ENCODE measurements at regions not wholly inside any gene's neighbourhood (a gene's known extent, or its start where the extent isn't known, plus 50 kb on each side); places are given as distances from the start of the nearest gene placed in this dataset.

DNA sequence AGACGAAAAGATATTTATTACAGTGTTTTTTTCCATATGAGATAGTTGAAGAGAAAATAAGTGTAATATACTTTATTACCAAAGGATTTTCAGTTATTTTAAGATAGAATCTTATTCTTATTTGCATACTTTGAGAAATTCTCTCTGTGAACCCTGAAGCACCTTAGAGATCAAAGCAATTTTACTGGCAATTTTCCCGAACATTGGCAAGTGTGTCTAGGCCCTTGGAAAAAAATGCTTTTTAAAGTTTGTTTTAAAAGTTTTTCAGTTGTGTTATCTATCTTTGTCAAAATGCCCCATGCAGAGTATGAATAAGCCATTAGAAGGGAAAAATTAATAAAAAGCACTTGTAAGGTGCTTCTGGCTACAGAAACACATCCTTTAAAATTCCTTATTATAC lies 276.8 kb upstream of the HSF2 start (continued):
- TF ChIP-seq, protein P1, sequence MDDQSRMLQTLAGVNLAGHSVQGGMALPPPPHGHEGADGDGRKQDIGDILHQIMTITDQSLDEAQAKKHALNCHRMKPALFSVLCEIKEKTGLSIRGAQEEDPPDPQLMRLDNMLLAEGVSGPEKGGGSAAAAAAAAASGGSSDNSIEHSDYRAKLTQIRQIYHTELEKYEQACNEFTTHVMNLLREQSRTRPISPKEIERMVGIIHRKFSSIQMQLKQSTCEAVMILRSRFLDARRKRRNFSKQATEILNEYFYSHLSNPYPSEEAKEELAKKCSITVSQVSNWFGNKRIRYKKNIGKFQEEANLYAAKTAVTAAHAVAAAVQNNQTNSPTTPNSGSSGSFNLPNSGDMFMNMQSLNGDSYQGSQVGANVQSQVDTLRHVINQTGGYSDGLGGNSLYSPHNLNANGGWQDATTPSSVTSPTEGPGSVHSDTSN (CRISPR knock-in tag; IDR thresholded peaks at IDR 0.05), result no peak
- TF ChIP-seq, protein P2, sequence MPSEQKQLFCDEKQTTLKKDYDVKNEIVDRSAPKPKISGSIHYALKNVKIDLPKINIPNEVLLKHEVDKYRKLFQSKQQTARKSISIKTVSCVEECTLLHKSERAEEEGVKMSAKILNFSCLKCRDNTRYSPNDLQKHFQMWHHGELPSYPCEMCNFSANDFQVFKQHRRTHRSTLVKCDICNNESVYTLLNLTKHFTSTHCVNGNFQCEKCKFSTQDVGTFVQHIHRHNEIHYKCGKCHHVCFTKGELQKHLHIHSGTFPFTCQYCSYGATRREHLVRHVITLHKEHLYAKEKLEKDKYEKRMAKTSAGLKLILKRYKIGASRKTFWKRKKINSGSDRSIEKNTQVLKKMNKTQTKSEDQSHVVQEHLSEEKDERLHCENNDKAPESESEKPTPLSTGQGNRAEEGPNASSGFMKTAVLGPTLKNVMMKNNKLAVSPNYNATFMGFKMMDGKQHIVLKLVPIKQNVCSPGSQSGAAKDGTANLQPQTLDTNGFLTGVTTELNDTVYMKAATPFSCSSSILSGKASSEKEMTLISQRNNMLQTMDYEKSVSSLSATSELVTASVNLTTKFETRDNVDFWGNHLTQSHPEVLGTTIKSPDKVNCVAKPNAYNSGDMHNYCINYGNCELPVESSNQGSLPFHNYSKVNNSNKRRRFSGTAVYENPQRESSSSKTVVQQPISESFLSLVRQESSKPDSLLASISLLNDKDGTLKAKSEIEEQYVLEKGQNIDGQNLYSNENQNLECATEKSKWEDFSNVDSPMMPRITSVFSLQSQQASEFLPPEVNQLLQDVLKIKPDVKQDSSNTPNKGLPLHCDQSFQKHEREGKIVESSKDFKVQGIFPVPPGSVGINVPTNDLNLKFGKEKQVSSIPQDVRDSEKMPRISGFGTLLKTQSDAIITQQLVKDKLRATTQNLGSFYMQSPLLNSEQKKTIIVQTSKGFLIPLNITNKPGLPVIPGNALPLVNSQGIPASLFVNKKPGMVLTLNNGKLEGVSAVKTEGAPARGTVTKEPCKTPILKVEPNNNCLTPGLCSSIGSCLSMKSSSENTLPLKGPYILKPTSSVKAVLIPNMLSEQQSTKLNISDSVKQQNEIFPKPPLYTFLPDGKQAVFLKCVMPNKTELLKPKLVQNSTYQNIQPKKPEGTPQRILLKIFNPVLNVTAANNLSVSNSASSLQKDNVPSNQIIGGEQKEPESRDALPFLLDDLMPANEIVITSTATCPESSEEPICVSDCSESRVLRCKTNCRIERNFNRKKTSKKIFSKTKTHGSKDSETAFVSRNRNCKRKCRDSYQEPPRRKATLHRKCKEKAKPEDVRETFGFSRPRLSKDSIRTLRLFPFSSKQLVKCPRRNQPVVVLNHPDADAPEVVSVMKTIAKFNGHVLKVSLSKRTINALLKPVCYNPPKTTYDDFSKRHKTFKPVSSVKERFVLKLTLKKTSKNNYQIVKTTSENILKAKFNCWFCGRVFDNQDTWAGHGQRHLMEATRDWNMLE (tag by site-specific recombination; conservative IDR thresholded peaks at IDR 0.05; ENCODE audit: low read depth), result no peak
- TF ChIP-seq ZNF121 (tag by site-specific recombination; IDR thresholded peaks at IDR 0.05), result no peak

DNA sequence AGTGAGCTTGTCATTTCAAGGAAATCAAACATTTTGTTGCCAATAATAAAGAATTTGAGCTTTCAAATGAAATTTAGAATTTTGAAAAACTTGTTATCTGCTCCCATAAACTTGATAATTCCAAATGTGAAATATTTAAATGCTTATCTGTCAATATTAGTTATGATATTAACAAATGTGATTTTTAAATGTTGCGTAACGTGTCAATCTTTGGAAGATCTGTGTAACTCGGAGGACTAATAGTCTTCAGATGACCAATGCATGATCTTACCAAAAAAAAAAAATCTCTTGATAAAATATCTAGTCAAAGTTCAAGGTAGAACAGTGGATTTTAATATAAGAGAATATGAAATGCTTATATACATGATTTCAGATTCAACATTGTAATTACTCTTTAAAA lies 274.5 kb upstream of the HSF2 start:
- ChIA-PET CTCF (interaction anchor here (0.6 kb wide), 1 partner anchor 60 kb away, joined by 3 read pairs; no protein-coding TSS in a partner anchor), POLR2A (no interaction called here)
- Histone ChIP-seq H3K36me3 (ENCODE audit: control insufficient read depth in 2 of 2, insufficient read depth in 1 of 2, low read length in 2 of 2) (no peaks in the 10 kb centered on the region), H3K4me3 (ENCODE audit: low read depth, low read length) (no peak overlapping the region), H3K9me3 (ENCODE audit: control insufficient read depth, insufficient read depth, low read depth, low read length) (no peaks in the 10 kb centered on the region), H3K4me1 (ENCODE audit: control insufficient read depth, insufficient read depth, low read length) (no peaks in the 10 kb centered on the region), H3K27ac (ENCODE audit: extremely low read depth, low read depth, low read length) (no peak overlapping the region)
- TF ChIP-seq ZNF416 (tag by site-specific recombination; IDR thresholded peaks at IDR 0.05), result no peak
- TF ChIP-seq, protein P3, sequence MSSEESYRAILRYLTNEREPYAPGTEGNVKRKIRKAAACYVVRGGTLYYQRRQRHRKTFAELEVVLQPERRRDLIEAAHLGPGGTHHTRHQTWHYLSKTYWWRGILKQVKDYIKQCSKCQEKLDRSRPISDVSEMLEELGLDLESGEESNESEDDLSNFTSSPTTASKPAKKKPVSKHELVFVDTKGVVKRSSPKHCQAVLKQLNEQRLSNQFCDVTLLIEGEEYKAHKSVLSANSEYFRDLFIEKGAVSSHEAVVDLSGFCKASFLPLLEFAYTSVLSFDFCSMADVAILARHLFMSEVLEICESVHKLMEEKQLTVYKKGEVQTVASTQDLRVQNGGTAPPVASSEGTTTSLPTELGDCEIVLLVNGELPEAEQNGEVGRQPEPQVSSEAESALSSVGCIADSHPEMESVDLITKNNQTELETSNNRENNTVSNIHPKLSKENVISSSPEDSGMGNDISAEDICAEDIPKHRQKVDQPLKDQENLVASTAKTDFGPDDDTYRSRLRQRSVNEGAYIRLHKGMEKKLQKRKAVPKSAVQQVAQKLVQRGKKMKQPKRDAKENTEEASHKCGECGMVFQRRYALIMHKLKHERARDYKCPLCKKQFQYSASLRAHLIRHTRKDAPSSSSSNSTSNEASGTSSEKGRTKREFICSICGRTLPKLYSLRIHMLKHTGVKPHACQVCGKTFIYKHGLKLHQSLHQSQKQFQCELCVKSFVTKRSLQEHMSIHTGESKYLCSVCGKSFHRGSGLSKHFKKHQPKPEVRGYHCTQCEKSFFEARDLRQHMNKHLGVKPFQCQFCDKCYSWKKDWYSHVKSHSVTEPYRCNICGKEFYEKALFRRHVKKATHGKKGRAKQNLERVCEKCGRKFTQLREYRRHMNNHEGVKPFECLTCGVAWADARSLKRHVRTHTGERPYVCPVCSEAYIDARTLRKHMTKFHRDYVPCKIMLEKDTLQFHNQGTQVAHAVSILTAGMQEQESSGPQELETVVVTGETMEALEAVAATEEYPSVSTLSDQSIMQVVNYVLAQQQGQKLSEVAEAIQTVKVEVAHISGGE (tag by site-specific recombination; conservative IDR thresholded peaks at IDR 0.05; ENCODE audit: low read depth), result no peak
- TF ChIP-seq ZNF2 (tag by site-specific recombination; IDR thresholded peaks at IDR 0.05), result no peak
- TF ChIP-seq, protein P4, sequence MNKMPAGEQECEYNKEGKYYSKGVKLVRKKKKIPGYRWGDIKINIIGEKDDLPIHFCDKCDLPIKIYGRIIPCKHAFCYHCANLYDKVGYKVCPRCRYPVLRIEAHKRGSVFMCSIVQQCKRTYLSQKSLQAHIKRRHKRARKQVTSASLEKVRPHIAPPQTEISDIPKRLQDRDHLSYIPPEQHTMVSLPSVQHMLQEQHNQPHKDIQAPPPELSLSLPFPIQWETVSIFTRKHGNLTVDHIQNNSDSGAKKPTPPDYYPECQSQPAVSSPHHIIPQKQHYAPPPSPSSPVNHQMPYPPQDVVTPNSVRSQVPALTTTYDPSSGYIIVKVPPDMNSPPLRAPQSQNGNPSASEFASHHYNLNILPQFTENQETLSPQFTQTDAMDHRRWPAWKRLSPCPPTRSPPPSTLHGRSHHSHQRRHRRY (tag by site-specific recombination; IDR thresholded peaks at IDR 0.05), result no peak
- TF ChIP-seq, protein P5, sequence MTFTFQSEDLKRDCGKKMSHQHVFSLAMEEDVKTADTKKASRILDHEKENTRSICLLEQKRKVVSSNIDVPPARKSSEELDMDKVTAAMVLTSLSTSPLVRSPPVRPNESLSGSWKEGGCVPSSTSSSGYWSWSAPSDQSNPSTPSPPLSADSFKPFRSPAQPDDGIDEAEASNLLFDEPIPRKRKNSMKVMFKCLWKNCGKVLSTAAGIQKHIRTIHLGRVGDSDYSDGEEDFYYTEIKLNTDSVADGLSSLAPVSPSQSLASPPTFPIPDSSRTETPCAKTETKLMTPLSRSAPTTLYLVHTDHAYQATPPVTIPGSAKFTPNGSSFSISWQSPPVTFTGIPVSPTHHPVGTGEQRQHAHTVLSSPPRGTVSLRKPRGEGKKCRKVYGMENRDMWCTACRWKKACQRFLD (tag by site-specific recombination; IDR thresholded peaks at IDR 0.05), result no peak
- TF ChIP-seq ZNF324 (tag by site-specific recombination; IDR thresholded peaks at IDR 0.05), result no peak

DNA sequence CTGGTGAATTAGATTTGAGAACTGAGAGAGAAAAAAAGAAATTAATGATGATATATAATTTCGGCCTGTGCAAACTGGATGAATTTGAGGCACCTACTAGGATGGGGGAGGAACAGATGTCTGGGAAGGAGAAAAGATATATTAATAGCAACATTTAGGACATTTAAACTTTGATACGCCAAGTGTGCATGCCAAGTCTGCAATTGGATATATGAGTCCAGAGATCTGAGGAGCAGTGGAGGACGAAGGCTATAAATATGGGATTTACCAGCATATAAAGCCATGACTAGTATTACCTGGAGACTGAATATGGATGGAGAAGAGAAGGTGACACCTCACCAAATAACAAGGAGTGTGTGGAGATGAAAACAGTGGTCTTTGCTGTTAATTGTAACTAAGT lies 272.6 kb upstream of the HSF2 start:
- Histone ChIP-seq H3K9me3 (ENCODE audit: control insufficient read depth, insufficient read depth, low read depth, low read length) (no peaks in the 10 kb centered on the region), H3K4me3 (ENCODE audit: low read depth, low read length) (no peak overlapping the region), H3K36me3 (ENCODE audit: control insufficient read depth in 2 of 2, insufficient read depth in 1 of 2, low read length in 2 of 2) (no peaks in the 10 kb centered on the region), H3K4me1 (ENCODE audit: control insufficient read depth, insufficient read depth, low read length) (no peaks in the 10 kb centered on the region), H3K27ac (ENCODE audit: extremely low read depth, low read depth, low read length) (no peak overlapping the region)
- POLR2A ChIA-PET, result no interaction called here
- CTCF ChIA-PET, result no interaction called here
- TF ChIP-seq ZNF521 (tag by site-specific recombination; IDR thresholded peaks at IDR 0.05) (no peak), ZNF155 (tag by site-specific recombination; IDR thresholded peaks at IDR 0.05) (no peak), ZNF768 (tag by site-specific recombination; IDR thresholded peaks at IDR 0.05) (no peak), ZSCAN23 (tag by site-specific recombination; IDR thresholded peaks at IDR 0.05) (no peak), ZNF501 (tag by site-specific recombination; IDR thresholded peaks at IDR 0.05) (no peak)
- TF ChIP-seq, protein P6, sequence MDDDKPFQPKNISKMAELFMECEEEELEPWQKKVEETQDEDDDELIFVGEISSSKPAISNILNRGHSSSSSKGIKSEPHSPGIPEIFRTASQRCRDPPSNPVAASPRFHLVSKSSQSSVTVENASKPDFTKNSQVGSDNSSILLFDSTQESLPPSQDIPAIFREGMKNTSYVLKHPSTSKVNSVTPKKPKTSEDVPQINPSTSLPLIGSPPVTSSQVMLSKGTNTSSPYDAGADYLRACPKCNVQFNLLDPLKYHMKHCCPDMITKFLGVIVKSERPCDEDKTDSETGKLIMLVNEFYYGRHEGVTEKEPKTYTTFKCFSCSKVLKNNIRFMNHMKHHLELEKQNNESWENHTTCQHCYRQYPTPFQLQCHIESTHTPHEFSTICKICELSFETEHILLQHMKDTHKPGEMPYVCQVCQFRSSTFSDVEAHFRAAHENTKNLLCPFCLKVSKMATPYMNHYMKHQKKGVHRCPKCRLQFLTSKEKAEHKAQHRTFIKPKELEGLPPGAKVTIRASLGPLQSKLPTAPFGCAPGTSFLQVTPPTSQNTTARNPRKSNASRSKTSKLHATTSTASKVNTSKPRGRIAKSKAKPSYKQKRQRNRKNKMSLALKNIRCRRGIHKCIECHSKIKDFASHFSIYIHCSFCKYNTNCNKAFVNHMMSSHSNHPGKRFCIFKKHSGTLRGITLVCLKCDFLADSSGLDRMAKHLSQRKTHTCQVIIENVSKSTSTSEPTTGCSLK (tag by site-specific recombination; IDR thresholded peaks at IDR 0.05), result no peak
- TF ChIP-seq, protein P7, sequence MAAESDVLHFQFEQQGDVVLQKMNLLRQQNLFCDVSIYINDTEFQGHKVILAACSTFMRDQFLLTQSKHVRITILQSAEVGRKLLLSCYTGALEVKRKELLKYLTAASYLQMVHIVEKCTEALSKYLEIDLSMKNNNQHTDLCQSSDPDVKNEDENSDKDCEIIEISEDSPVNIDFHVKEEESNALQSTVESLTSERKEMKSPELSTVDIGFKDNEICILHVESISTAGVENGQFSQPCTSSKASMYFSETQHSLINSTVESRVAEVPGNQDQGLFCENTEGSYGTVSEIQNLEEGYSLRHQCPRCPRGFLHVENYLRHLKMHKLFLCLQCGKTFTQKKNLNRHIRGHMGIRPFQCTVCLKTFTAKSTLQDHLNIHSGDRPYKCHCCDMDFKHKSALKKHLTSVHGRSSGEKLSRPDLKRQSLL (tag by site-specific recombination; IDR thresholded peaks at IDR 0.05), result no peak
